Fibroblast of lung (primary cell): ENCODE measurements at regions not wholly inside any gene's neighbourhood (a gene's known extent, or its start where the extent isn't known, plus 50 kb on each side); places are given as distances from the start of the nearest gene placed in this dataset.
"Not testable (repeated sequence)": the region's sequence is repeated elsewhere in the genome, so short reads cannot be mapped to it uniquely, and the experiment has no call there.

Experiments
- DNase-seq, 2 donors: peaks; one replicate each; pipeline versions ENCODE4 v3.0.0 to v3.0.0-alpha.2; 2010; ENCODE audit warnings: low read depth in 2 of 2
- H2AFZ ChIP-seq: 2 replicates; pipeline ENCODE4 v1.5.1; 2012; ENCODE audit warnings: low read length, control low read depth, inconsistent platforms
- H3K27ac ChIP-seq: 2 replicates; pipeline ENCODE4 v1.5.1; 2011; ENCODE audit warnings: low read length, control low read depth; ENCODE audit not compliant: insufficient read depth
- H3K27me3 ChIP-seq: 2 replicates; pipeline ENCODE4 v1.5.1; 2011; ENCODE audit warnings: mild to moderate bottlenecking, low read length; ENCODE audit not compliant: control insufficient read depth, insufficient read depth
- H3K36me3 ChIP-seq: 2 replicates; pipeline ENCODE4 v1.5.1; 2011; ENCODE audit warnings: low read length; ENCODE audit not compliant: control insufficient read depth, insufficient read depth
- H3K4me1 ChIP-seq: 2 replicates; pipeline ENCODE4 v1.5.1; 2011; ENCODE audit warnings: low read length; ENCODE audit not compliant: control insufficient read depth, insufficient read depth; ENCODE audit errors: extremely low read depth
- H3K4me2 ChIP-seq: 2 replicates; pipeline ENCODE4 v1.5.1; 2011; ENCODE audit warnings: low read length, control low read depth; ENCODE audit not compliant: insufficient read depth; ENCODE audit errors: extremely low read depth
- H3K4me3 ChIP-seq, 4 experiments: fragments of 200-600 bp in 1 of 4; sonication (generic) in 1 of 4; replicated peaks in 1 of 4; 2 replicates each; pipeline ENCODE4 v1.5.1; 2011 to 2016; ENCODE audit warnings: low read length in 4 of 4, low read depth in 3 of 4, mild to moderate bottlenecking in 3 of 4, control low read depth in 2 of 4, inconsistent platforms in 1 of 4, mixed read lengths in 1 of 4; ENCODE audit not compliant: insufficient read depth in 1 of 4; ENCODE audit errors: control extremely low read depth in 1 of 4
- H3K79me2 ChIP-seq: 2 replicates; pipeline ENCODE4 v1.5.1; 2012; ENCODE audit warnings: mild to moderate bottlenecking, low read length, inconsistent platforms; ENCODE audit not compliant: control insufficient read depth, insufficient read depth
- H3K9ac ChIP-seq: 2 replicates; pipeline ENCODE4 v1.5.1; 2011; ENCODE audit warnings: mild to moderate bottlenecking, low read length, control low read depth; ENCODE audit not compliant: insufficient read depth
- H3K9me3 ChIP-seq: 2 replicates; pipeline ENCODE4 v1.5.1; 2012; ENCODE audit warnings: low read depth, low read length; ENCODE audit not compliant: control insufficient read depth, insufficient read depth
- H4K20me1 ChIP-seq: 2 replicates; pipeline ENCODE4 v1.5.1; 2011; ENCODE audit warnings: low read length; ENCODE audit not compliant: control insufficient read depth, insufficient read depth; ENCODE audit errors: extremely low read depth
- EZH2 ChIP-seq: IDR thresholded peaks from 2 replicates; pipeline ENCODE4 v1.5.1; 2012; ENCODE audit warnings: low read length, control low read depth, mild to moderate bottlenecking; ENCODE audit errors: missing control alignments
- TF ChIP-seq, protein P1 (sequence below), 2 donors: IDR thresholded peaks in 1 of 2; conservative IDR thresholded peaks in 1 of 2; 1 replicate in 1 of 2; 2 replicates in 1 of 2; pipeline ENCODE4 v1.5.1; 2011 to 2012; ENCODE audit warnings: low read length in 2 of 2, control low read depth in 1 of 2, inconsistent platforms in 1 of 2, low read depth in 1 of 2, mild to moderate bottlenecking in 1 of 2

DNA sequence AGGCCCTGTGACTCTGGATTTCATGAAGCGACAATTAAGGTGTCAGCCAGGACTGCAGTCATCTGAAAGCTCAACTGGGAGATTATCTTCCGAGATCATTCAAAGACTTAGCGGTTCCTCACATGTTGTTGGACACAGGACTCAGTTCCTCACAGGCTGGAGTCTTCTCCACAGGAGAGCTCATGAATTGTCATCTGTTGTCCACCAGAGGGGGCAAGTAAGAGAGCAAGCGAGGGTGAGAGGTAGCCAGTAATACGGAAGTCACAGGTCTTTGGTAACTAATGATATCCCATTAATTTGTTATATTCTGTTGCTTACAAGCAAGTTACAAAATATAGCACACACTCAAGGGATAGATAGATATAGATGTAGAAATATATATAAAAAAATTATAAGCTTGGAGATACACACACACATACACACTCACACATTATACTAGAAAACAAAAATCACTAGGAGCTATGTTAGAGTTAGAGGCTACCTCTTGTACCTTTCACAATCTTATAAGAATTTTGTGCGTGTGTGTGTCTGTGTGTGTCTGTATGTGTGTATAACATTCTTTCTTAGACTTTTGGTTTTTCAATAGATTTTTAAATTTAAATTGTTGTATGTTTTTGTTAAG lies 1695.3 kb downstream of the BRINP3 start:
- TF ChIP-seq, protein P1, sequence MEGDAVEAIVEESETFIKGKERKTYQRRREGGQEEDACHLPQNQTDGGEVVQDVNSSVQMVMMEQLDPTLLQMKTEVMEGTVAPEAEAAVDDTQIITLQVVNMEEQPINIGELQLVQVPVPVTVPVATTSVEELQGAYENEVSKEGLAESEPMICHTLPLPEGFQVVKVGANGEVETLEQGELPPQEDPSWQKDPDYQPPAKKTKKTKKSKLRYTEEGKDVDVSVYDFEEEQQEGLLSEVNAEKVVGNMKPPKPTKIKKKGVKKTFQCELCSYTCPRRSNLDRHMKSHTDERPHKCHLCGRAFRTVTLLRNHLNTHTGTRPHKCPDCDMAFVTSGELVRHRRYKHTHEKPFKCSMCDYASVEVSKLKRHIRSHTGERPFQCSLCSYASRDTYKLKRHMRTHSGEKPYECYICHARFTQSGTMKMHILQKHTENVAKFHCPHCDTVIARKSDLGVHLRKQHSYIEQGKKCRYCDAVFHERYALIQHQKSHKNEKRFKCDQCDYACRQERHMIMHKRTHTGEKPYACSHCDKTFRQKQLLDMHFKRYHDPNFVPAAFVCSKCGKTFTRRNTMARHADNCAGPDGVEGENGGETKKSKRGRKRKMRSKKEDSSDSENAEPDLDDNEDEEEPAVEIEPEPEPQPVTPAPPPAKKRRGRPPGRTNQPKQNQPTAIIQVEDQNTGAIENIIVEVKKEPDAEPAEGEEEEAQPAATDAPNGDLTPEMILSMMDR (conservative IDR thresholded peaks at IDR 0.05 in 1 of 2, IDR thresholded peaks at IDR 0.05 in 1 of 2; ENCODE audit: low read depth in 1 of 2, low read length in 2 of 2), result peak in 1 of 2 donors; percentile 67
- no peak for TF ChIP-seq EZH2
- H3K4me2 ChIP-seq, result no peak overlapping the region
- no peaks in the 10 kb centered on the region for H3K4me1 ChIP-seq
- no peaks in the 10 kb centered on the region for H3K79me2 ChIP-seq
- no peaks in the 10 kb centered on the region for H3K9me3 ChIP-seq
- H3K36me3 ChIP-seq, result no peaks in the 10 kb centered on the region
- H3K4me3 ChIP-seq, result no peak overlapping the region
- H3K27ac ChIP-seq, result no peak overlapping the region
- DNase-seq, result peak; percentile 47 to 56
- no peak overlapping the region for H3K9ac ChIP-seq
- H2AFZ ChIP-seq, result no peak overlapping the region
- no peaks in the 10 kb centered on the region for H4K20me1 ChIP-seq
- H3K27me3 ChIP-seq, result no peaks in the 10 kb centered on the region

DNA sequence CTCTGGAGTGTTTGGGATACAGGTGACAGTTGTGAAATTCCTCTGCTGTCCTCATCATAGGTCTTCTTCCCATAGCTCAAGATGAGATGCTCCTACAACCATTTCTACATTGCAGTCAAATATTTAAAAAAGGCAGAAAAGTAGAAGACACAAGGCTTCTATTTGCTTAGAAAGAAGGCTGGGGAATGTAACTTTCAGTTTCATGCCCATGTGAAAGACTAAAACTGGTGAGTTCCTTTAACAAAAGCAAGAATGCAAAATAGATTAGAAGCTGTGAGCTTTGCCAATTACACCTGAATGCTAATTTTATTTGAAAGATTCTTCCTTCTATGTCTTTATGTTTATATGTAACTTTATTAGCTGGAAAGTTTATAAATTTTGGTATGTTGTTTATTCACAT lies 1682.7 kb downstream of the BRINP3 start:
- no peak overlapping the region for H3K4me3 ChIP-seq
- H4K20me1 ChIP-seq, result no peaks in the 10 kb centered on the region
- DNase-seq, result no peak
- no peaks in the 10 kb centered on the region for H3K9me3 ChIP-seq
- TF ChIP-seq, protein P1 (conservative IDR thresholded peaks at IDR 0.05 in 1 of 2, IDR thresholded peaks at IDR 0.05 in 1 of 2; ENCODE audit: low read depth in 1 of 2, low read length in 2 of 2), result no peak
- TF ChIP-seq EZH2, result no peak
- H3K79me2 ChIP-seq, result no peaks in the 10 kb centered on the region
- no peak overlapping the region for H3K9ac ChIP-seq
- H3K4me1 ChIP-seq, result no peaks in the 10 kb centered on the region
- no peak overlapping the region for H3K27ac ChIP-seq
- H2AFZ ChIP-seq, result no peak overlapping the region
- H3K4me2 ChIP-seq, result no peak overlapping the region
- H3K27me3 ChIP-seq, result no peaks in the 10 kb centered on the region
- no peaks in the 10 kb centered on the region for H3K36me3 ChIP-seq

DNA sequence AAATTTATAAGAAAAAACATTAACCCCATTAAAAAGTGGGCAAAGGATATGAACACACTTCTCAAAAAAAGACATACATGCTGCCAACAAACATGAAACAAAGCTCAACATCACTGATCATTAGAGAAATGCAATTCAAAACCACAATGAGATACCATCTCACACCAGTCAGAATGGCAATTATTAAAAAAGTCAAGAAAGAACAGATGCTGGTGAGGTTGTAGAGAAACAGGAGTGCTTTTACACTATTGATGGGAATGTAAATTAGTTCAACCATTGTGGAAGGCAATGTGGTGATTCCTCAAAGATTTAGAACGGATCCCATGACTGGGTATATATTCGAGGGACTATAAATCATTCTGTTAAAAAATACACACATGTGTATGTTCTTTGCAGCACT lies 1665.5 kb downstream of the BRINP3 start:
- not testable (repeated sequence) for H2AFZ ChIP-seq, H3K9ac ChIP-seq, H3K4me3 ChIP-seq, H3K4me2 ChIP-seq, H3K9me3 ChIP-seq, H3K4me1 ChIP-seq, H3K27ac ChIP-seq, H3K36me3 ChIP-seq, H3K79me2 ChIP-seq, H3K27me3 ChIP-seq, H4K20me1 ChIP-seq, DNase-seq

DNA sequence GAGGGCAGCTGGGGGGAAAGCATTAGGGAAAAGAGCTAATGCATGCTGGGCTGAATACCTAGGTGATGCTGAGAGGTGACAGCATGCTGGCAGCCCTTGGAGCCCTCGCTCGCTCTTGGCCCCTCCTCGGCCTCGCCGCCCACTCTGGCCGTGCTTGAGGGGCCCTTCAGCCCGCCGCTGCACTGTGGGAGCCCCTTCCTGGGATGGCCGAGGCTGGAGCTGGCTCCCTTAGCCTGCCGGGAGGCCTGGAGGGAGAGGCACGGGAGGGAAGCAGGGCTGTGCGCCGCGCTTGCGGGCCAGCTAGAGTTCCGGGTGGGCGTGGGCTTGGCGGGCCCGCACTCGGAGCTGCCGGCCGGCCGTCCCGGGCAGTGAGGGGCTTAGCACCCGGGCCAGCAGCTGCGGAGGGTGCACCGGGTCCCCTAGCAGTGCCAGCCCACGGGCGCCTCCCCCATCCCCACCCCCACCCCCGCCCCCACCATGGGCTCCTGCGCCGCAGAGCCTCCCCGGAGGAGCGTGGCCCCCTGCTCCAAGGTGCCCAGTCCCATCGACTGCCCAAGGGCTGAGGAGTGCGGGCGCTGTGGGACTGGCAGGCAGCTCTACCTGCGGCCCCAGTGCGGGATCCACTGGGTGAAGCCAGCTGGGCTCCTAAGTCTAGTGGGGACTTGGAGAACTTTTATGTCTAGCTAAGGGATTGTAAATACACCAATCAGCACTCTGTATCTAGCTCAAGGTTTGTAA lies 1664.7 kb downstream of the BRINP3 start:
- not testable (repeated sequence) for H3K4me1 ChIP-seq, H4K20me1 ChIP-seq, H3K4me2 ChIP-seq, H3K79me2 ChIP-seq, H3K27ac ChIP-seq, H2AFZ ChIP-seq, H3K27me3 ChIP-seq, H3K36me3 ChIP-seq, DNase-seq, H3K4me3 ChIP-seq, H3K9ac ChIP-seq, H3K9me3 ChIP-seq
